ENCODE measurements at regions not wholly inside any gene's neighbourhood (a gene's known extent, or its start where the extent isn't known, plus 50 kb on each side); places are given as distances from the start of the nearest gene placed in this dataset.
"Not testable (repeated sequence)": the region's sequence is repeated elsewhere in the genome, so short reads cannot be mapped to it uniquely, and the experiment has no call there.

DNA sequence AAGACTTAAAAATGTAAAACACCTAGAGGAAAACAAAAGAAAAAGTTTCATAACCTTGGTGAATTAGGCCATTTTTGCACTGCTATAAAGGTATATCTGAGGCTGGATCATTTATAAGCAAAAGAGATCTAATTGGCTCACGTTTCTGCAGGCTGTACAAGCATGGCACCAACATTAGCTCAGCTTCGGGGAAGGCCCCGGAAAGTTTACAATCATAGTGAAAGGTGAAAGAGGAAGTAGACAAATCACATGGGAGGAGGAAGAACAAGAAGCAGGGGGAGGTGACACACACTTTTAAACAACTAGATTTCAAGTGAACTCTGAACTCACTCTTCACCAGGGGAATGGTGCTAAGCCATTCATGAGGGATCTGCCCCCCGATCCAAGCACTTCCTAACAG is 1358.5 kb upstream of the PCDH9 start:
- WGBS (ENCODE audit: insufficient coverage), result 43% methylated on average over 1 of the region's 4 CpGs
- no peak for DNase-seq

DNA sequence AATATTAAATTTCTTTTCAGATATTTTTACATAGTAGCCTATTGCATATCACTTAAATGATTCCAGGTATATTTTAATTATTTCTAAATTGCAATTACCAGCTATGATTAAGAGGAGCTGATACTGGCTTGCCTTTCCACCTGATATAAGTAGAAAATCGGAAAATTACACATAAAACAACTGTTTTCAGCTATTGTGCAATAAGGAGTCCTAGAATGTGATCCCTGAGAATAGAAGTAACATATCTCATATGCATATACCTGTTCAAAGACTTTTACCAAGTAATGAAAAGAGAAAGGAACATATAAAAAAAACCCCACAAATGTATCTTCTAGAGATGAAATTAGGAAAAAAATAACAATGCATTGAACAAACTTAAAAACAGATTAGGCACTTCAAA is 1354.6 kb upstream of the PCDH9 start:
- no peak for DNase-seq
- no peaks in the 10 kb centered on the region for H3K9me3 ChIP-seq (replicated peaks; ENCODE audit: control insufficient read depth, low read depth, low read length)
- H3K27me3 ChIP-seq (ENCODE audit: control insufficient read depth, insufficient read depth, low read length), result no peaks in the 10 kb centered on the region
- H3K27ac ChIP-seq (ENCODE audit: low read length), result no peak overlapping the region
- H3K36me3 ChIP-seq (ENCODE audit: control insufficient read depth, insufficient read depth, low read length), result no peaks in the 10 kb centered on the region
- H3K4me3 ChIP-seq (ENCODE audit: low read length), result no peak overlapping the region
- H3K4me1 ChIP-seq (ENCODE audit: control insufficient read depth, insufficient read depth, low read length), result no peaks in the 10 kb centered on the region
- WGBS (ENCODE audit: insufficient coverage), result no CpG with 5 or more reads among the region's 1 CpG

More for the DNA sequence above, 1358.5 kb upstream of the PCDH9 start:
- Histone ChIP-seq H3K27ac (ENCODE audit: low read length) (no peak overlapping the region), H3K36me3 (ENCODE audit: control insufficient read depth, insufficient read depth, low read length) (no peaks in the 10 kb centered on the region), H3K4me1 (ENCODE audit: control insufficient read depth, insufficient read depth, low read length) (no peaks in the 10 kb centered on the region), H3K27me3 (ENCODE audit: control insufficient read depth, insufficient read depth, low read length) (no peaks in the 10 kb centered on the region), H3K4me3 (ENCODE audit: low read length) (no peak overlapping the region), H3K9me3 (replicated peaks; ENCODE audit: control insufficient read depth, low read depth, low read length) (no peaks in the 10 kb centered on the region)

DNA sequence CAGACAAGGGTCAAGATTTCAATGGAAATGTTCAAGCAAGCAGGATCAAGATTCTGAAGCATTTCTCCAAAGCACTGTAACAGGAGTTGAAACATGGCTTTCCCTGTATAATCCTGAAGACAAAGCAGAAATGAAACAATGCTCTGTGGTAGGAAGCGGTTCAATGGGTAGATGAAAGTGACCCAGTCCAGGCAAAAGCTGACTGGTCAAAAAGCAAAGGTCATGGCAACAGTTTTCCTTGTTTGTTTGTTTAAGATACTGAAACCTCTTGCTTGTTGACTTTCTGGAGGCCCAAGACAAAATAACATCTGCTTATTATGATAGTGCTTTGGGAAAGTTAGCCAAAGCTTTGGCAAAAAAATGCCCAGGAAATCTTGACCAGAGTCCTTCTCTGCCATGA is 1343.9 kb upstream of the PCDH9 start:
- Histone ChIP-seq H3K27ac (ENCODE audit: low read length) (no peak overlapping the region), H3K4me1 (ENCODE audit: control insufficient read depth, insufficient read depth, low read length) (no peaks in the 10 kb centered on the region), H3K4me3 (ENCODE audit: low read length) (no peak overlapping the region), H3K27me3 (ENCODE audit: control insufficient read depth, insufficient read depth, low read length) (no peaks in the 10 kb centered on the region), H3K9me3 (replicated peaks; ENCODE audit: control insufficient read depth, low read depth, low read length) (no peaks in the 10 kb centered on the region), H3K36me3 (ENCODE audit: control insufficient read depth, insufficient read depth, low read length) (no peaks in the 10 kb centered on the region)
- DNase-seq, result no peak
- WGBS (ENCODE audit: insufficient coverage), result no CpG with 5 or more reads among the region's 1 CpG

DNA sequence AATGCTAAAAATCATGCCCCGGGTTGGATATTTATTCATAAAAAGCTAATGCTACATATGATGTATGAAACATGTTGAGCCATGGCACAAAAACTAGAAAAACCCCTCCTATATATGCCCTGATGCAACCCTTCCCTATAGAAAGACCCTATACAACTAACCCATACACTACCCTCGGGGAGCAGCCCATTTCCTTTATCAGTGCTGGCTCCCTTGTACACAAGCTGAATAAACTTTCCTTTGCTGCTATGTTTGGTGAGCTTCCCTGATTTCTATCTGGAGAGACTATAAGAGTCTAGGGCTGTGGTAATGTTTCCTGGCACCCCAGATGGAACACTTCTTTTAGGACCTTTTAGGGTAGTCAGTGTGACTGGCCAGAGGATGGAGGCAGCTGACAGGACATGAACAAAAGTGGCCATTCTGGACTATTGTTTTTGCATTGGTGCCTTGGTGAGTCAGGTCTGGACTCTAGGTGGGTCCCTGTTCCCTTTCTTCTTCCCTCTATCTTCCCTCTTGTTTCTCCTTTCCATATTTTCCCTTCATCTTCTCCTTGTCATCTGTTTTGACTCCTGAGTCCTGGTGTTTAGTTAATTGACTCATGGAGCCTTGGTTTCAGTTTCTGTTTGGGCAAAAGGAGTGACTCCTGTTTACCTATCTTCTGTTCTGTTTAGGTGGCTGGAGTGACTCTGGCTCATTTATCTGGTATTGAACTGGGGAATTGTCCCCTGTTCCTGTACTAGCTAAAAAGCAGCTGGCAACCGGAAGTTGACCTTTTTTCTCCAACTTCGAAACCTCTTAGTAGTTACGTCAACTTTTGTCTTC is 1321.8 kb upstream of the PCDH9 start:
- WGBS (ENCODE audit: insufficient coverage), result no CpG with 5 or more reads among the region's 5 CpGs
- no peak for DNase-seq
- Histone ChIP-seq H3K4me3 (ENCODE audit: low read length) (no peak overlapping the region), H3K27me3 (ENCODE audit: control insufficient read depth, insufficient read depth, low read length) (no peaks in the 10 kb centered on the region), H3K36me3 (ENCODE audit: control insufficient read depth, insufficient read depth, low read length) (no peaks in the 10 kb centered on the region), H3K4me1 (ENCODE audit: control insufficient read depth, insufficient read depth, low read length) (no peaks in the 10 kb centered on the region), H3K27ac (ENCODE audit: low read length) (no peak overlapping the region), H3K9me3 (replicated peaks; ENCODE audit: control insufficient read depth, low read depth, low read length) (peaks cover 4% of the 10 kb centered on the region)

DNA sequence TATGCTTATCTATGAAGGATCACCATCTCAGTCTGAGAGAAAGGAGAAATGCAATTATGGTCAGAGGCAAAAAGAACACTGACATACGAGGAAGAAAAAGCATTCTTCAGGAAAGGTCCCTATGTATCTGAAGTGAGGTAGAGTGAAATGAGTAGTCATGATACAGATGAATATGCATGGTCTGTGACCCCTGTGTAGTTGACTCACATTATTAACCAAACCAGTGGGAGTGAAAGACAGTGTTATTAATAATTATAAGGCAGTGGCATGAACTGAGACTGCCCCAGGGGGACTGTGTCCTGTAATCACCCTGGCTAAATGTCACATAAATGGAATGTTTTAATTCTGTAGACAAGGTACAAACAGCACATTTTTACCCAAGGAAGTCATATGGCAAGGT is 1320.2 kb upstream of the PCDH9 start:
- Histone ChIP-seq H3K36me3 (ENCODE audit: control insufficient read depth, insufficient read depth, low read length) (no peaks in the 10 kb centered on the region), H3K4me3 (ENCODE audit: low read length) (no peak overlapping the region), H3K9me3 (replicated peaks; ENCODE audit: control insufficient read depth, low read depth, low read length) (no peaks in the 10 kb centered on the region), H3K4me1 (ENCODE audit: control insufficient read depth, insufficient read depth, low read length) (no peaks in the 10 kb centered on the region), H3K27ac (ENCODE audit: low read length) (no peak overlapping the region), H3K27me3 (ENCODE audit: control insufficient read depth, insufficient read depth, low read length) (no peaks in the 10 kb centered on the region)
- DNase-seq, result no peak
- WGBS (ENCODE audit: insufficient coverage), result no CpG with 5 or more reads among the region's 1 CpG

DNA sequence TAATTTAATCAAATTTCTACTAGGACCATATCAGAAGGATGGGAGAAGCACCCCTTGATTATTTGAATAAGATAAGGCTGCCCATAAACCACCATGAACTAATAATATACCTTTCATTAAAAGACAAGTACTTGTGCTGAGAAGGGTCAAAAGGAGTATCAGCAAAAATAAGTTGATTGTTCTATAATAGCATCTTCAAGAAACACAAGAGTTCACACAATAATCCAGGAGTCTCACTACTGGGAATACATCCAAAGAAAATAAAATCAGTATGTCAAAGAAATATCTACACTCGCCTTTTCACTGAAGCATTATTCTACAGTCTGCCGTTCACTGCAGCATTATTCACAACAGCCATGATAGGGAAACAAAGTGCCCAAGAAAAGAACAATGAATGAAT is 1310.1 kb upstream of the PCDH9 start:
- DNase-seq, result no peak
- Histone ChIP-seq H3K4me1 (ENCODE audit: control insufficient read depth, insufficient read depth, low read length) (no peaks in the 10 kb centered on the region), H3K36me3 (ENCODE audit: control insufficient read depth, insufficient read depth, low read length) (no peaks in the 10 kb centered on the region), H3K9me3 (replicated peaks; ENCODE audit: control insufficient read depth, low read depth, low read length) (no peaks in the 10 kb centered on the region), H3K27me3 (ENCODE audit: control insufficient read depth, insufficient read depth, low read length) (no peaks in the 10 kb centered on the region), H3K27ac (ENCODE audit: low read length) (no peak overlapping the region), H3K4me3 (ENCODE audit: low read length) (no peak overlapping the region)
- no CpG with 5 or more reads among the region's 2 CpGs for WGBS (ENCODE audit: insufficient coverage)

DNA sequence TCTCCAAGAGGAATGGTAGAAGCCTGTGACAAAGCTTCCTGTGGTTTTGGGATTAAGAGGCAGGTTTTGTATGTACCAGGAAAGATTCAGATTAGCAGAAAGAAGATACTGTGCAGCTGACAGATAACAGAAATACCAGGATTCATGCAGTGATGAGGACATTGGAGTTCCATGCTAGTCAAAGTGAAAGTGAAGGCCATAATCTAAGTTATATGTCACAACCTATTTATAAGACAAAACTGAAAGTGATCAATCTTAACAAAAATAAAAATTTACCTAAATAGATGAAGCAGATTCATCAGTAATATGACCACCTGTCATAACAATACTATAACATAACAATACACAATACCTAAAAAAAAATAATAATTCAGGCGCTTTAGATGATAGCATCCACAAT is 1305.2 kb upstream of the PCDH9 start:
- Histone ChIP-seq H3K27me3 (ENCODE audit: control insufficient read depth, insufficient read depth, low read length) (no peaks in the 10 kb centered on the region), H3K27ac (ENCODE audit: low read length) (no peak overlapping the region), H3K36me3 (ENCODE audit: control insufficient read depth, insufficient read depth, low read length) (no peaks in the 10 kb centered on the region), H3K4me3 (ENCODE audit: low read length) (no peak overlapping the region), H3K4me1 (ENCODE audit: control insufficient read depth, insufficient read depth, low read length) (no peaks in the 10 kb centered on the region), H3K9me3 (replicated peaks; ENCODE audit: control insufficient read depth, low read depth, low read length) (no peaks in the 10 kb centered on the region)
- no CpG with 5 or more reads among the region's 1 CpG for WGBS (ENCODE audit: insufficient coverage)
- no peak for DNase-seq

DNA sequence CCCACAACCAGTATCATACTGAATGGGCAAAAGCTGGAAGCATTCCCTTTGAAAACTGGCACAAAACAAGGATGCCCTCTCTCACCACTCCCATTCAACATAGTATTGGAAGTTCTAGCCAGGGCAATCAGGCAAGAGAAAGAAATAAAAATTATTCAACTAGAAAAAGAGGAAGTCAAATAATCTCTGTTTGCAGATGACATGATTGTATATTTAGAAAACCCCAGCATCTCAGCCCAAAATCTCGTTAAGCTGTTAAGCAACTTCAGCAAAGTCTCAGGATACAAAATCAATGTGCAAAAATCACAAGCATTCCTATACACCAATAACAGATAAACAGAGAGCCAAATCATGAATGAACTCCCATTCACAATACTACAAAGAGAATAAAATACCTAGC is 1297.0 kb upstream of the PCDH9 start:
- H3K27me3 ChIP-seq (ENCODE audit: control insufficient read depth, insufficient read depth, low read length); H3K27ac ChIP-seq (ENCODE audit: low read length); DNase-seq; H3K36me3 ChIP-seq (ENCODE audit: control insufficient read depth, insufficient read depth, low read length); H3K4me3 ChIP-seq (ENCODE audit: low read length); H3K9me3 ChIP-seq (replicated peaks; ENCODE audit: control insufficient read depth, low read depth, low read length); H3K4me1 ChIP-seq (ENCODE audit: control insufficient read depth, insufficient read depth, low read length): not testable (repeated sequence)
- no CpG with 5 or more reads among the region's 1 CpG for WGBS (ENCODE audit: insufficient coverage)

DNA sequence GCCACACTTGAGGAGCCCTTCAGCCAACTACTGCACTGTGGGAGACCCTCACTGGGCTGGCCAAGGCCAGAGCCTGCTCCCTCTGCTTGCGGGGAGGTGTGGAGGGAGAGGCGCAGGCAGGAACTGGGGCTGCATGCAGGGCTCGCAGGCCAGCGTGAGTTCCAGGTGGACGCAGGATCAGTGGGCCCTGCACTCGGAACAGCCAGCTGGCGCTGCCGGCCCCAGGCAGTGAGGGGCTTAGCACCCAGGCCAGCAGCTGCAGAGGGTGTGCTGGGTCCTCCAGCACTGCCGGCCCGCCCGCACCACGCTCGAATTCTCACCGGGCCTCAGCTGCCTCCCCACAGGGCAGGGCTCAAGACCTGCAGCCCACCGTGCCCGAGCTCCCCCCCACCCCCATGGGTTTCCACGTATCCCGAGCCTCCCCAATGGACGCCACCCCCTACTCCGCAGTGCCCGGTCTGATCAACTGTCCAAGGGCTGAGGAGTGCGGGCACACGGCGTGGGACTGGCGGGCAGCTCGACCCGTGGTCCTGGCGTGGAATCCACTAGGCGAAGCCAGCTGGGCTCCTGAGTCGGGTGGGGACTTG is 1293.8 kb upstream of the PCDH9 start:
- DNase-seq, result no peak
- Histone ChIP-seq H3K4me3 (ENCODE audit: low read length) (no peak overlapping the region), H3K9me3 (replicated peaks; ENCODE audit: control insufficient read depth, low read depth, low read length) (no peaks in the 10 kb centered on the region), H3K36me3 (ENCODE audit: control insufficient read depth, insufficient read depth, low read length) (no peaks in the 10 kb centered on the region), H3K27me3 (ENCODE audit: control insufficient read depth, insufficient read depth, low read length) (no peaks in the 10 kb centered on the region), H3K27ac (ENCODE audit: low read length) (no peak overlapping the region), H3K4me1 (ENCODE audit: control insufficient read depth, insufficient read depth, low read length) (no peaks in the 10 kb centered on the region)
- 93% methylated on average over 22 of the region's 30 CpGs for WGBS (ENCODE audit: insufficient coverage)

DNA sequence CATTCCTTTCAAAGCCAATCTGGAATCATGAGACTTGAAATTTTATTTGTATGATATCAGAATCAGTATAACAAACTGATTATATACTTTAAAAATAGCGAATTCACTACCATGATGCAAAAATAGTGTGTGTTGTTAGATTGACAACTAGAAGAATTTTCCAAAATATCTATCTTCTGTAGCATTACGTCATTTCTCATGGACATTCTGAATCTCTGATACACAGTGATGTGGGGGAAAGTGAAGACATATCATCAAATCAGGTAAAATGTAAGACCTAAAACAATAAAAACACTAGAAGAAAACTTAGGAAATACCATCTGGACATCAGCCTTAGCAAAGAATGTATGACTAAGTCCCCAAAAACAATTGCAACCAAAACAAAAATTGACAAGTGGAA is 1292.0 kb upstream of the PCDH9 start:
- WGBS (ENCODE audit: insufficient coverage), result no CpG with 5 or more reads among the region's 2 CpGs
- H3K9me3 ChIP-seq (replicated peaks; ENCODE audit: control insufficient read depth, low read depth, low read length), result no peaks in the 10 kb centered on the region
- H3K4me3 ChIP-seq (ENCODE audit: low read length), result no peak overlapping the region

More for the DNA sequence above, 1292.0 kb upstream of the PCDH9 start:
- Histone ChIP-seq H3K36me3 (ENCODE audit: control insufficient read depth, insufficient read depth, low read length) (no peaks in the 10 kb centered on the region), H3K27me3 (ENCODE audit: control insufficient read depth, insufficient read depth, low read length) (no peaks in the 10 kb centered on the region), H3K27ac (ENCODE audit: low read length) (no peak overlapping the region), H3K4me1 (ENCODE audit: control insufficient read depth, insufficient read depth, low read length) (no peaks in the 10 kb centered on the region)
- DNase-seq, result no peak

Data from muscle of leg (tissue), 3 donors.